ENCODE measurements at regions not wholly inside any gene's neighbourhood (a gene's known extent, or its start where the extent isn't known, plus 50 kb on each side); places are given as distances from the start of the nearest gene placed in this dataset.

DNA sequence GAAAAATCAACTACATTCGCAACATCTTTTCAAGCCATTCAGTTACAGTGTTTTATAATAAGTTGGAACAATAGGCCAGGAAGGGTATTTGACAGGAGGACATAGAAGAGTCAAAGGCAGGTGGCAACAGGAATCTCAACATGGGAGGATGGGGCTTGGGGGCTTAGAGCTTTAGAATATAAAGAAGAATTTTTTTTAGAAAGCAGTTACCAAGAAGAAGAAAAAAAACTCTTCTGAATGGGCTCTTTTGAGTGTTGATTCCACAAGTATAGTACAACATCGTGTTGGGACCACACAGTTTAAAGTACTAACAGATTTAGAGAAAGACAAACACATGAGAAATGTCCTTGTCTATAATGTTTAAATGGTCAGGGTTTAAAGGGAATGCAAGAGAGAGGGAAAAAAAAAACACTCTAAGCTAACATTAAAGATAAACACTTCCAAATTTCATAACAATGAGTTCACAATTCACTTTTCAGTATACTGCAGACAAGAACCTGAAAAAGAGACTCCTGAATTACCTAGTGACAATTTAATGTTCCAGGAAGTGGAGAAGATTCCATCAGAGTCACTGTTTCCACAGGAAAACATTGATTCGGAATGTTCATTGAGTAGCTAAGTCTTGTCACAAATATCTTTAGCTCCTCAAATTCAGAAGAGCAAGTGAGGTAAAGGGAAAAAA lies 282.3 kb downstream of the DEPDC1B start:
- Histone ChIP-seq H3K27me3 (ENCODE audit: control insufficient read depth in 3 of 3, insufficient read depth in 3 of 3, low read length in 2 of 3) (no peaks in the 10 kb centered on the region), H3K9ac (ENCODE audit: insufficient read depth in 1 of 2, low read length in 2 of 2) (no peak overlapping the region), H3K4me1 (ENCODE audit: control insufficient read depth in 5 of 5, insufficient read depth in 5 of 5, low read length in 5 of 5) (no peaks in the 10 kb centered on the region), H3K4me3 (no peak overlapping the region), H3K36me3 (ENCODE audit: control insufficient read depth in 4 of 4, insufficient read depth in 4 of 4, low read length in 4 of 4) (no peaks in the 10 kb centered on the region), H3K9me3 (ENCODE audit: control insufficient read depth in 4 of 4, insufficient read depth in 3 of 4, low read length in 3 of 4) (peaks cover 0 to 14% (median 0%) of the 10 kb centered on the region in 4 donors), H3K27ac (ENCODE audit: low read depth in 1 of 2, low read length in 1 of 2) (no peak overlapping the region)
- 60 to 83% methylated on average over 3 of the region's 3 CpGs for WGBS, 2 donors
- DNase-seq (peak in 2 of 3 donors; percentile 6 to 13), ATAC-seq (ENCODE audit: insufficient read depth, low FRiP score) (no peak)
- TF ChIP-seq CTCF (IDR thresholded peaks at IDR 0.05; ENCODE audit: control extremely low read depth, extremely low read depth): no peak

GRCh38 chr5:60415443-60415842 lies 284.5 kb downstream of the DEPDC1B start:
- no peak overlapping the region for H3K4me3 ChIP-seq
- H3K36me3 ChIP-seq (ENCODE audit: control insufficient read depth in 4 of 4, insufficient read depth in 4 of 4, low read length in 4 of 4): no peaks in the 10 kb centered on the region
- peaks cover 0 to 7% (median 0%) of the 10 kb centered on the region in 4 donors for H3K9me3 ChIP-seq (ENCODE audit: control insufficient read depth in 4 of 4, insufficient read depth in 3 of 4, low read length in 3 of 4)
- TF ChIP-seq CTCF (IDR thresholded peaks at IDR 0.05; ENCODE audit: control extremely low read depth, extremely low read depth): no peak
- no peak overlapping the region for H3K9ac ChIP-seq (ENCODE audit: insufficient read depth in 1 of 2, low read length in 2 of 2)
- 95 to 98% methylated on average over 17 to 23 of the region's 23 CpGs for WGBS, 2 donors
- DNase-seq (no peak), ATAC-seq (ENCODE audit: insufficient read depth, low FRiP score) (no peak)
- H3K27ac ChIP-seq (ENCODE audit: low read depth in 1 of 2, low read length in 1 of 2): no peak overlapping the region
- no peaks in the 10 kb centered on the region for H3K27me3 ChIP-seq (ENCODE audit: control insufficient read depth in 3 of 3, insufficient read depth in 3 of 3, low read length in 2 of 3)
- no peaks in the 10 kb centered on the region for H3K4me1 ChIP-seq (ENCODE audit: control insufficient read depth in 5 of 5, insufficient read depth in 5 of 5, low read length in 5 of 5)

DNA sequence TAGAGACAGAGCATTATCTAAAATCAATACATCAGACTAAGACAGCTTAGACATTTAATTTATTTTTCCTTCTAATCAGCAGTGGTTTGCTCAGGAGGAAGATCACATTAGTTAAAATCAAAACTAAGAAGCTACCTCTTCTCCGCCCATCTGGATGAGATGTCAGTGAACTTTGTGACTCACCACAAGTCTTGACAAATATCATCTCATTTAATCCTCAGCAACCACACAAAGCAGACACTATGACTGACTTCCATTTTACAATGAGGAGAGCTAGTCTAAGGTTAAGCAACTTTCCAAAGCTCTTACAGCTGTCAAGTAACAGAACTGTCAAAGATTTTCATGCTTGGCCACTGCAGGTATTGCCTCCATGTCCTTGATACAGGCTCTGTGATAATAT lies 289.5 kb downstream of the DEPDC1B start:
- no peaks in the 10 kb centered on the region for H3K27me3 ChIP-seq (ENCODE audit: control insufficient read depth in 3 of 3, insufficient read depth in 3 of 3, low read length in 2 of 3)
- no peak for ATAC-seq (ENCODE audit: insufficient read depth, low FRiP score)
- no peak for TF ChIP-seq CTCF (IDR thresholded peaks at IDR 0.05; ENCODE audit: control extremely low read depth, extremely low read depth)
- H3K9ac ChIP-seq (ENCODE audit: insufficient read depth in 1 of 2, low read length in 2 of 2): no peak overlapping the region
- no peak for DNase-seq
- no peaks in the 10 kb centered on the region for H3K36me3 ChIP-seq (ENCODE audit: control insufficient read depth in 4 of 4, insufficient read depth in 4 of 4, low read length in 4 of 4)
- no peak overlapping the region for H3K4me3 ChIP-seq
- WGBS, 2 donors: 81 to 93% methylated on average over 1 of the region's 1 CpG
- no peaks in the 10 kb centered on the region for H3K4me1 ChIP-seq (ENCODE audit: control insufficient read depth in 5 of 5, insufficient read depth in 5 of 5, low read length in 5 of 5)
- H3K9me3 ChIP-seq (ENCODE audit: control insufficient read depth in 4 of 4, insufficient read depth in 3 of 4, low read length in 3 of 4): peaks cover 0 to 5% (median 0%) of the 10 kb centered on the region in 4 donors
- H3K27ac ChIP-seq (ENCODE audit: low read depth in 1 of 2, low read length in 1 of 2): no peak overlapping the region

DNA sequence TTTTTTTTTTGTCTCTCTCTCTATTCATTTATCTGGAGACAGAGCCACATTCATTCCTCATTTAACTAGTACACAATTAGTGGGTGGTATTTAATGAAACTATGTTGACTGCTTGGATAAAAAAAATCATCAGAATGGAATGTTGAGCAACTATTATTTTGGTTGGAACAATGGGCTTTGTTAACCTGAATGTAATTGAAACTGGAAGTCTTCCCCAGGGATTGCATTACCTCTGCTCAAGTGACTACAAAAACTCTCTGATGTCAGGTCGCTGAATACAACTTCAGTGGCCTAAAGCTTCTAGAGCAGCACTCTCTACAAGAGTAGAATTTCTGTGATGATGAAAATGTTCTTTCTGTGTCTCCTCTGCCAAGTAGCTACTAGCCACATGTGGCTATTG lies 295.8 kb downstream of the DEPDC1B start:
- Histone ChIP-seq H3K36me3 (ENCODE audit: control insufficient read depth in 4 of 4, insufficient read depth in 4 of 4, low read length in 4 of 4) (no peaks in the 10 kb centered on the region), H3K27ac (ENCODE audit: low read depth in 1 of 2, low read length in 1 of 2) (no peak overlapping the region), H3K4me3 (no peak overlapping the region), H3K27me3 (ENCODE audit: control insufficient read depth in 3 of 3, insufficient read depth in 3 of 3, low read length in 2 of 3) (no peaks in the 10 kb centered on the region), H3K4me1 (ENCODE audit: control insufficient read depth in 5 of 5, insufficient read depth in 5 of 5, low read length in 5 of 5) (no peaks in the 10 kb centered on the region), H3K9ac (ENCODE audit: insufficient read depth in 1 of 2, low read length in 2 of 2) (no peak overlapping the region), H3K9me3 (ENCODE audit: control insufficient read depth in 4 of 4, insufficient read depth in 3 of 4, low read length in 3 of 4) (peaks cover 0 to 2% (median 0%) of the 10 kb centered on the region in 4 donors)
- DNase-seq (no peak), ATAC-seq (ENCODE audit: insufficient read depth, low FRiP score) (no peak)
- 89 to 90% methylated on average over 1 of the region's 1 CpG for WGBS, 2 donors
- TF ChIP-seq CTCF (IDR thresholded peaks at IDR 0.05; ENCODE audit: control extremely low read depth, extremely low read depth): no peak

Data from lung (tissue), 11 donors.